Adrenal gland (tissue), 5 donors: ENCODE measurements at regions not wholly inside any gene's neighbourhood (a gene's known extent, or its start where the extent isn't known, plus 50 kb on each side); places are given as distances from the start of the nearest gene placed in this dataset.

Experiments used
- POLR2A ChIP-seq, 2 donors: fragments of 450-650 bp; IDR thresholded peaks; one replicate each; pipeline ENCODE4 v1.6.1; 2017; ENCODE audit warnings: antibody characterized with exemption in 2 of 2, mild to moderate bottlenecking in 2 of 2, moderate library complexity in 1 of 2
- TF ChIP-seq, protein P1 (sequence below), 6 experiments: fragments of 450-650 bp in 4 of 6; fragments of 200-600 bp in 2 of 6; sonication (generic) in 1 of 6; IDR thresholded peaks; 1 replicate in 5 of 6; 2 replicates in 1 of 6; pipeline versions ENCODE4 v1.5.1 to v1.8.0; 2016 to 2021; ENCODE audit warnings: antibody characterized with exemption in 6 of 6, mild to moderate bottlenecking in 2 of 6, moderate library complexity in 1 of 6
- donor health status: DM: no; HTN: no; CAD: no.

DNA sequence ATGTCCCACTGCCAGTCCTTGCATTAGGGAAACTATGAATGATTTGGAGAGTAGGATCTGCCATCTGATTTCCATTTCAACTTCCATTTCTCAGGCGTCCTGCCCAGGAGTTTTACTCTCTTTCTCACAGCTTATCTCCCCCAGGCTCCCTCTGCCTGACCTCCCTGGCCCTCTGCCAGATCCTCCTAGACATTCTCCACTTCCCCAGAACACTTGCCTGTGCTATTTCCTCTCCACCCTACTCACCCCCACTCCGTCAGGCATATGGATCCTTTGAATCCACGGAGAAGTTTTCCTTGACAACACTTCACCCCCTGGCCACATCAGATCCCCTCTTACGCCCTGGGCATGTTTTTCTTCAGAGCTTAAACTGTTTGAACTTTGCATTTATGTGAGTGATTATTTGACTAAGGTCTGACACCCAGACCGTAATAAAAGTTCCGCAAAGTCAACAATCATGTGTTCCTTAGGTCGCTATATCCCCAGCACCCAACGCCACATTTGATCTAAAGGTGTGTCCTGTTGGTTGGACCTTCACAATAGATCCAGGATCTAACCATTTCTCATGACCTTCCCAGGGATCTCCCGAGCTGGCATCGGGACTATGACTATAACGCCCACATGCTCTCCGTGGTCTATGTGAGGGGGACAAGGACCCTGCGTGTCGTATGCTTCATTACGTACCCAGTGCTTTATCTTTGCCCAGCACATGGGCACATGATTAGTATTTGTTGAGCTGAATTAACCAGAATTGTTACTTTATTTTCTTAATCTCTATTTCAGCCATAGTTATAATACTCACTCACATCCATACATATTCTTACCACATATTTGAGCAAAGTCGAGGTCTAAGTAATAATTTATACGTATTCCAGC, 255.8 kb upstream of the FOXN3 start:
- TF ChIP-seq, protein P1, sequence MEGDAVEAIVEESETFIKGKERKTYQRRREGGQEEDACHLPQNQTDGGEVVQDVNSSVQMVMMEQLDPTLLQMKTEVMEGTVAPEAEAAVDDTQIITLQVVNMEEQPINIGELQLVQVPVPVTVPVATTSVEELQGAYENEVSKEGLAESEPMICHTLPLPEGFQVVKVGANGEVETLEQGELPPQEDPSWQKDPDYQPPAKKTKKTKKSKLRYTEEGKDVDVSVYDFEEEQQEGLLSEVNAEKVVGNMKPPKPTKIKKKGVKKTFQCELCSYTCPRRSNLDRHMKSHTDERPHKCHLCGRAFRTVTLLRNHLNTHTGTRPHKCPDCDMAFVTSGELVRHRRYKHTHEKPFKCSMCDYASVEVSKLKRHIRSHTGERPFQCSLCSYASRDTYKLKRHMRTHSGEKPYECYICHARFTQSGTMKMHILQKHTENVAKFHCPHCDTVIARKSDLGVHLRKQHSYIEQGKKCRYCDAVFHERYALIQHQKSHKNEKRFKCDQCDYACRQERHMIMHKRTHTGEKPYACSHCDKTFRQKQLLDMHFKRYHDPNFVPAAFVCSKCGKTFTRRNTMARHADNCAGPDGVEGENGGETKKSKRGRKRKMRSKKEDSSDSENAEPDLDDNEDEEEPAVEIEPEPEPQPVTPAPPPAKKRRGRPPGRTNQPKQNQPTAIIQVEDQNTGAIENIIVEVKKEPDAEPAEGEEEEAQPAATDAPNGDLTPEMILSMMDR (IDR thresholded peaks at IDR 0.05): no peak
- no peak for TF ChIP-seq POLR2A (IDR thresholded peaks at IDR 0.05)
